ENCODE measurements at regions not wholly inside any gene's neighbourhood (a gene's known extent, or its start where the extent isn't known, plus 50 kb on each side); places are given as distances from the start of the nearest gene placed in this dataset.

DNA sequence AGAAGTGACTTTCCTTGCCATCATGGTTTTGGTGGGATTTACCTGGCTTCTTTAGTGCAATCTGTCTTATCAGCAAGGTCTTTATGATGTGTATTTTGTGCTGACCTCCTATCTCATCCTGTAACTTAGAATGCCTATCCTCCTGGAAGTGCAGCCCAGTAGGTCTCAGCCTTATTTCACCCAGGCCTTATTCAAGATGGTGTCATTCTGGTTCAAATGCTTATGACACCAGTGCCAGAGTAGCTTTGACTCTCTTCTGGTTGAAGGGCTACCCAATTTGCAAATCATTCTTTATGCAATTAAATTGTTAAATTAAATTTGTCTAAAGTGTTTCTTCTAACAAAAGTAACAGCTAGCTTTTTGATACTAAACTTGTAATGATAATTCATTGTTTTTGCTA is 58.8 kb upstream of the PRDM9 start:
- TF ChIP-seq, protein P1, sequence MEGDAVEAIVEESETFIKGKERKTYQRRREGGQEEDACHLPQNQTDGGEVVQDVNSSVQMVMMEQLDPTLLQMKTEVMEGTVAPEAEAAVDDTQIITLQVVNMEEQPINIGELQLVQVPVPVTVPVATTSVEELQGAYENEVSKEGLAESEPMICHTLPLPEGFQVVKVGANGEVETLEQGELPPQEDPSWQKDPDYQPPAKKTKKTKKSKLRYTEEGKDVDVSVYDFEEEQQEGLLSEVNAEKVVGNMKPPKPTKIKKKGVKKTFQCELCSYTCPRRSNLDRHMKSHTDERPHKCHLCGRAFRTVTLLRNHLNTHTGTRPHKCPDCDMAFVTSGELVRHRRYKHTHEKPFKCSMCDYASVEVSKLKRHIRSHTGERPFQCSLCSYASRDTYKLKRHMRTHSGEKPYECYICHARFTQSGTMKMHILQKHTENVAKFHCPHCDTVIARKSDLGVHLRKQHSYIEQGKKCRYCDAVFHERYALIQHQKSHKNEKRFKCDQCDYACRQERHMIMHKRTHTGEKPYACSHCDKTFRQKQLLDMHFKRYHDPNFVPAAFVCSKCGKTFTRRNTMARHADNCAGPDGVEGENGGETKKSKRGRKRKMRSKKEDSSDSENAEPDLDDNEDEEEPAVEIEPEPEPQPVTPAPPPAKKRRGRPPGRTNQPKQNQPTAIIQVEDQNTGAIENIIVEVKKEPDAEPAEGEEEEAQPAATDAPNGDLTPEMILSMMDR (IDR thresholded peaks at IDR 0.05; ENCODE audit: poor library complexity) = no peak
- TF ChIP-seq EZH2 (IDR thresholded peaks at IDR 0.05; ENCODE audit: borderline replicate concordance) (no peak), EZH2phosphoT487 (IDR thresholded peaks at IDR 0.05; ENCODE audit: low read depth, severe bottlenecking, unreplicated experiment) (no peak)

Measured in hepatocyte (in vitro differentiated cells).